Right lobe of liver (tissue), 4 donors: ENCODE measurements at regions not wholly inside any gene's neighbourhood (a gene's known extent, or its start where the extent isn't known, plus 50 kb on each side); places are given as distances from the start of the nearest gene placed in this dataset.

Source experiments
- POLR2A ChIP-seq: fragments of 450-650 bp; IDR thresholded peaks from one replicate; pipeline ENCODE4 v1.6.1; 2017; ENCODE audit warnings: antibody characterized with exemption, mild to moderate bottlenecking
- TF ChIP-seq, protein P1 (sequence below), 4 donors: fragments of 200-600 bp in 3 of 4; fragments of 450-650 bp in 1 of 4; IDR thresholded peaks; one replicate each; pipeline versions ENCODE4 v1.5.1 to v1.8.0; 2016 to 2022; ENCODE audit warnings: antibody characterized with exemption in 4 of 4, mild to moderate bottlenecking in 2 of 4
- donor health status: DM: no; HTN: no; CAD: no.
- donor health status: DM: no; HTN: no; CAD: no.
- donor health status: DM: no; HTN: yes; CAD: no.

DNA sequence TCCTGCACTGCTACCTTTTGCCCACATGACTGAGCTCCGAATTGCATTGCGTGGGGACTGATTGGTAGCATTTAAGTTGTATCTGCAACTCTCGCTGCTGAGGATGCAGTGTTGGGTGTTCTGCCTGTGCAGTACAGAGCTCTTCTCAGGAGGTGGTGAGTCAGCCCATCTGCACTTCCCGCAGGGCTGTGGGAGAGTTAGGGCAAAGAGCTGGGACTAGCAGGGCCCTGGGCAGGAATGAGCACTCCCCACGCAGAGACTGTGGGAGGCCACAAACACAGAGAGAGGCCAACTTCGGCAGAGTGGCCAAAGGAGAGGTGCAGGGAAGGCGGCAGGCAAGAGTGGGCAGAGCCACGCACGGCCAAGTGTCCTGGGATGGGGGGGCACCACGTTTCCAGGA is 244.7 kb downstream of the SIPA1L2 start:
- TF ChIP-seq, protein P1, sequence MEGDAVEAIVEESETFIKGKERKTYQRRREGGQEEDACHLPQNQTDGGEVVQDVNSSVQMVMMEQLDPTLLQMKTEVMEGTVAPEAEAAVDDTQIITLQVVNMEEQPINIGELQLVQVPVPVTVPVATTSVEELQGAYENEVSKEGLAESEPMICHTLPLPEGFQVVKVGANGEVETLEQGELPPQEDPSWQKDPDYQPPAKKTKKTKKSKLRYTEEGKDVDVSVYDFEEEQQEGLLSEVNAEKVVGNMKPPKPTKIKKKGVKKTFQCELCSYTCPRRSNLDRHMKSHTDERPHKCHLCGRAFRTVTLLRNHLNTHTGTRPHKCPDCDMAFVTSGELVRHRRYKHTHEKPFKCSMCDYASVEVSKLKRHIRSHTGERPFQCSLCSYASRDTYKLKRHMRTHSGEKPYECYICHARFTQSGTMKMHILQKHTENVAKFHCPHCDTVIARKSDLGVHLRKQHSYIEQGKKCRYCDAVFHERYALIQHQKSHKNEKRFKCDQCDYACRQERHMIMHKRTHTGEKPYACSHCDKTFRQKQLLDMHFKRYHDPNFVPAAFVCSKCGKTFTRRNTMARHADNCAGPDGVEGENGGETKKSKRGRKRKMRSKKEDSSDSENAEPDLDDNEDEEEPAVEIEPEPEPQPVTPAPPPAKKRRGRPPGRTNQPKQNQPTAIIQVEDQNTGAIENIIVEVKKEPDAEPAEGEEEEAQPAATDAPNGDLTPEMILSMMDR (IDR thresholded peaks at IDR 0.05) = no peak
- TF ChIP-seq POLR2A = no peak
